ENCODE measurements at regions not wholly inside any gene's neighbourhood (a gene's known extent, or its start where the extent isn't known, plus 50 kb on each side); places are given as distances from the start of the nearest gene placed in this dataset.

DNA sequence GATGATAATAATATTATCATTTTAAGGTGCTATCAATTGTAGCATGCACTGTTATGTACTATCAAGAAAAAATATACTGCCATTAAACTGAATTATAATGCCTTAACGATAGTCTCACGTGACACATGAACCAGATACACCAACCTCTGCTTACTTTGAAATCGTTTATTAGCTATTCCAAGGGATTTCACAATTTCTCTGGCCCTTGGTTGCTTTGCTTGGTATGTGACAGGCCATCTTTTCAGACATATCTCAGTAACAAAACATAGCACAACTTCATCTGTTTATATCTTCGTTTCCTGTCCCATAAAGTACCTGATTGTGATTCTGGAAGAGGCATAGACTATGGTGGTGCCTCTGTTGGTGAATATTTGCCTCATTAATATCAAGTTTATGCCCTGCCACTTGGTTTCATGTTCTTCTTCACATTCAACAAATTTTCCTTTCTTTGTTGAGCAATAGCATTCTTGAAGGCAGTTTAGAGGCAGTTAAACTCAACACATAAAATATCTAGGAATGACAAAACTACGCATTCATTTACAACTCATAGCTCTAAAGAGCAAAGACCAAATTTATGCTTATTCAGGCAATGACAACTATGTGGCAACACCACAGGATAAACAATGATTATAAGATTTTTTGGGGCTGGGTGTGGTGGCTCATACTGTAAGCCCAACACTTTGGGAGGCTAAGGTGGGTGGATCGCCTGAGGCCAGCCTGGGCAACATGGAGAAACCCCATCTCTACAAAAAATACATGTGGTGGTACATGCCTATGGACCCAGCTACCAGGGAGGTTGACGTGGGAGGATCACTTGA, 84.3 kb downstream of the MCFD2 start:
- no peak for DNase-seq (ENCODE audit: low read depth in 2 of 2)

GRCh38 chr2:46829231-46829995, 86.2 kb downstream of the MCFD2 start:
- no peak for DNase-seq (ENCODE audit: low read depth in 2 of 2)

- DNase-seq (ENCODE audit: low read depth in 2 of 2), result no peak
Observed at GRCh38 chr2:46828491-46829230, 86.9 kb downstream of the MCFD2 start.

DNA sequence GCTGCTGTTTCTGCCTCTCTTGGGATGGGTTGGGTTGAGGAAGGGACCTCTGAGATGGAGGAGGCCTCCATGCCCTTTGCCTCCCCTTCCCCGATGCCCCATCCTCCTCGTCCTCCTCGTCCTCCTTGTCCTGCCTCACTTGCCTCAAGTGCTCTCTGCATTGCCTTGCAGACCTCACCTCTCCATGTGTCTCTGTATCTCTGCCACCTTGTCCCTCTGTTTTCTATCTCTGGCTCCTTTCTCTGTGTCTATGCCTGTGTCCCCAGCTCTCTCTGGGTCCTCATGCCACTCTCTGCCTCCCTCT, 87.5 kb downstream of the MCFD2 start:
- no peak for DNase-seq (ENCODE audit: low read depth in 2 of 2)

- DNase-seq (ENCODE audit: low read depth in 2 of 2), result no peak
Observed at GRCh38 chr2:46827274-46828134, 88.1 kb downstream of the MCFD2 start.

- DNase-seq (ENCODE audit: low read depth in 2 of 2), result no peak
Observed at GRCh38 chr2:46826569-46827245, 88.9 kb downstream of the MCFD2 start.

- DNase-seq (ENCODE audit: low read depth in 2 of 2), result no peak
Observed at GRCh38 chr2:46825939-46826568, 89.6 kb downstream of the MCFD2 start.

DNA sequence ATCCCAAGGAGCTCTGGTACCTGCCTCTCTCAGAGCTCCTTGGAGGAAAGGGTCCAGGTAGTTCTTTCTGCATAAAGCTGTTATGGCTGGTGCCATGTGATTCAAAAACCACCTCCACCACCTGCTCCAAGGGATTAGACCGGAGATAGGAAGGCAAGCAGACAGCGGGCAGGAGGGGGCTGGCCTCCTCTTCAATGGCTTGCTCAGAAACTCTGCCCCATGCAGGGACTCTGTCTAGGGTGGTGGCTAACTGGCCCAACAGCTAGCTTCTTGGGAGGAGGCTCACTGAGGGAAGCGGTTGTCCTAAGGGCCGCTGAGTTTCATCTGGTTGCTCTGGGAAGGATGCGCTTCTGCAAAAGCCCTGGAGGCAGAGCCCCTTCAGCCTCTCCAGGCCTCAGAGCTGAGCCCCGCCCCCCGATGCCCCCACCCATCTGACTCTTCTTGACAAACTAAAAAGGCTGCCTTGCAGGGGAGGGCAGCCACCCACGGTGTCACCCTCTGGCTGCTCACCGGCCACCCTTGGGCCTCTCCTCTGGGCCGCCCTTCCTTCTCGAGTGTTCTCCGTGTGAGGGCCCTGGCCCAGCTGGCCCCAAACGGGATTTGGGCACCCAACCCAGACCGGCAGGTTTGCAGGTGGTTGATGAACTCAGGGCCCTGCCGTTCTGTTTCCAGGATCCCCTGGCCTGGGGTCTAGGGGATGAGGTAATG, 90.2 kb downstream of the MCFD2 start:
- DNase-seq (ENCODE audit: low read depth in 2 of 2), result no peak

DNA sequence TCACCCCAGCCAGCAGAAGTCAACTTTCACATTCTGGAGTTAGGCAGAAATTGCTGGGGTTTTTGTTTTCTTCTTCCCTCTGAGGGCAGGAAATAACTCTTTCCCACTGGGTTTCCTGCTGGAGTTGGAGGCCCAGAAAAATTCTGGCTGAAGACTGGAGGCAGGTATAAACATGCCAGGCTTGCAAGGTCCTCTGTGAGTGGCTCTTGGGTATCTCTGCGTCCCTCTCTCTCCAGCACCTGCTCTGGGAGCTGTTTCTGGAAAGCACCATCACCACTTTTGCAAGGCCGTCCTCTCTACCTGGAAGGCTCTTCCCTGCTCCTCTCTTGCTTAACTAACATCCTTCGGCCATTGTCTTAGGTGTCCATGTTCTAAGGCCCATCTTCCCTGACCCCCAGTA, 91.0 kb downstream of the MCFD2 start:
- no peak for DNase-seq (ENCODE audit: low read depth in 2 of 2)

- DNase-seq (ENCODE audit: low read depth in 2 of 2), result no peak
Observed at GRCh38 chr2:46821600-46821999, 94.0 kb downstream of the MCFD2 start.

DNA sequence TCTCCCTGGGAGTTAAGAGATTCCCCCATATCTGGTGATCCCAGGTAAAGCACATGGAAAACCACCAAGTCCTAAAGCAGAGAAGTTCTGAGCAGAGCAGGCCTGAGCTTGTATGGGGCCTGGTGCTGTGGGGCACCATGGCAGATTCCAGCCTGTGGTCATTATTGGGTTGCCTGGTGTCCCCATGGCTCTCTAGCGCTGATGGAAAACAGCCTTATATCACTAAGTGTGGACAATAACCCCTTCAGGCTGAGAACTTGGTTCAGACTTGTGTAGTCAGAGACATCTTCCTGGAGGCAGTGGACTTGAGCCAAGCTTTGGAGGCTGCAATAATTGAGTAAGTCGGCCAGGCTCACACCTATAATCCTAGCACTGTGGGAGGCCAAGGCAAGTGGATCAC, 96.8 kb downstream of the MCFD2 start:
- no peak for DNase-seq (ENCODE audit: low read depth in 2 of 2)

- DNase-seq (ENCODE audit: low read depth in 2 of 2), result no peak
Observed at GRCh38 chr2:46818141-46818621, 97.4 kb downstream of the MCFD2 start.

DNA sequence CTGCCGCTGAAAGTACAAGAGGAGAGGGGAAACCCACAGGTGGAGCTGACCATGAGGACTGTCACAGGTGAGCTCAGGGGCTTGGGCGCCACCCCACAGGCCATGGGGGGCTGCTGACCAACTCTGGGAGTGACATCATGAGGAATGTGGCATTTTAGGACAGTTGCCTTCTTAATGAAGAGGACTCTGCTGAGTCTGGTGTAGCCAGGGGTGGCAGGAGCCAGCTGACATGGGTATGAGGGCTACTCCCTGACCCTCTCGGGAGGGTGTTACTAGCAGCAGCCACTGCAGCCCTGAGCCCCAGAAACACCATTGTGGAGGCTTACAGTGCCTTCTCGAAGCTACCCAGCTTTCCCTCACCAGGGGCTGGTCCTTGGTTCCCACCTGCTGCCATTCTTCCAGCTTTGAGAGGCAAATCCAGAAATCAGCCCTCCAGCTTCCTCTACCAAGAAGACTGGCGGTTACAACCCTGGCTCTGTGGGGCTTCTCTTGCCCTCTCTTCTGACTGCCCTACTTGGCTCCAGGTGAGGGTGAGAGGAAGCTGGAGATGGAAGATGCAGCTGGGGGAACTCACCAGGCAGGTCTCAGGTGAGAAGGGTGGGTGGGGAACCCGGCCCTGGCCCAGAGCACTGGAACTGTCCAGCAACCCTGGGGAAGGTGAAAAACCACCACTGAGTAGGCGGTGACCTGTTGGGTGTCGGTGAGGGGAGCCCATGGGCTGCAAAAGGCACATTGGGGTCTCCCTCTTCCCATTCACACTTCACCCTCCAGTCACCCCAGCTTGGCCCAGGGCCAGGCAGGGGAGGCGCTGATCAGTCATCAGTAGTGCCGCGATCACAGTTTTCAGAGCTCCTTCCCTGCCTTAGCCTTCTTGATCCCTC, 98.5 kb downstream of the MCFD2 start:
- no peak for DNase-seq (ENCODE audit: low read depth in 2 of 2)

- no peak for DNase-seq (ENCODE audit: low read depth in 2 of 2)
Observed at GRCh38 chr2:46816151-46816845, 99.3 kb downstream of the MCFD2 start.

- no peak for DNase-seq (ENCODE audit: low read depth in 2 of 2)
Observed at GRCh38 chr2:46815121-46815802, 100.3 kb downstream of the MCFD2 start.

DNA sequence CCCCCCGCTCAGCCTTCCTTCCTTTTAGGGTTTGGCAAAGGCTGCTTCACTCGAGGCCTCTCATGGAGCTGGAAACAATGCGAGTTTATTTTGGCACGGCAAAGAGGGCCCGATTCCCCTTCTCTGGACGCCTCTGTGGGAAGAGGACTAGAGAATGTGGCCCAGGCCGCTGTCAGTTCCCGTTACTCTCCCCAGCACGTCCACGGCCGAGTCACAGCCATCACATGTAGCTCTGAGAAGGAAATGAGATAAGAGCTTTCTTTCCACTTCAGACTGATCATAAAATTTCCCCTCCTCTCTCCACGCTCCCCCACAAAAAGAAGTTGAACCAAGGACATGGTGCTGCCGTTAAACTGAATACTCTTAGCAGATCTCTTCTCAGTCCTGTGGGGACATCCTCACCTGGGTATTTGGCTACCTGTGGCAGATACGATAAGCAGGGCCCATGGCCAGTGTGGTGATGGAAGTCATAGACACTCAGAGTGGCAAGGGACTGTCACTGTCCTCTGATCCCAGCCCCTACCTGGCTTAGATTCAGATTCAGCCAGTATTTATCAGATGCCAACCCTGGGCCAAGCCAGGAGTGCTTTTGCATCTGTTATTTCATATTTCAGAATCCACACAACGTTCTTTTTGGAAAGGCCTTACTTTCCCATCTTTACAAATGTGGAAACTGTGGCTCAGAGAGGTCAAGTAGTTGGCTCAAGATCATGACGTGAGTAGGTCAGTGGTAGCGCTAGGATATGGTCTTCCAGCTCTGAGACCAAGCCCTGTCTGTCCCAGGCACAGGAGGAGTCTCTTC, 101.2 kb downstream of the MCFD2 start:
- DNase-seq (ENCODE audit: low read depth in 2 of 2), result no peak

DNA sequence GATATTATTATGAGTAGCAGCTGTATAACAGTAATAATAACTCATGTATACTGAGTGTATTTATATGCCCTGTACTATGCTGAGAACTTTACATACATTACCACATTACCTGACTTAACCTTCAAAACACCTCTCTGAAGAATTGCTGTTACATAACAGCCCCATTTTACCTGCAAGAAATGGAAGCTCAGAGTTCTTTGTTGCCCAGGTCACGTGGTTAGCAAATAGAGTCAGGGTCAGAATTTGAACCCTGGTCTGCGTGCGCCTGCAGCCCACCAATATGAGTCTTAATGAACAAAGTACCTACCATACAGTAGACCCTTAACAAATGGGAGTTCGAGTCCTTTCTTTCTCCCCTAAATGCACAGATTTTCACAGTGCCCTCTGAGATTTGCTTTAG, 101.9 kb downstream of the MCFD2 start:
- DNase-seq (ENCODE audit: low read depth in 2 of 2), result no peak
